Skeletal muscle tissue (tissue), 3 donors: ENCODE measurements at regions not wholly inside any gene's neighbourhood (a gene's known extent, or its start where the extent isn't known, plus 50 kb on each side); places are given as distances from the start of the nearest gene placed in this dataset.

Source experiments
- H3K27ac ChIP-seq: one replicate; pipeline ENCODE4 v1.7.0; 2013; ENCODE audit warnings: mild to moderate bottlenecking, low read depth, low read length, inconsistent platforms
- H3K27me3 ChIP-seq, 3 donors: one replicate each; pipeline ENCODE4 v1.7.0; 2013; ENCODE audit warnings: low read length in 3 of 3; ENCODE audit not compliant: control insufficient read depth in 3 of 3, insufficient read depth in 3 of 3
- H3K36me3 ChIP-seq, 3 donors: one replicate each; pipeline ENCODE4 v1.7.0; 2013; ENCODE audit warnings: low read length in 3 of 3; ENCODE audit not compliant: control insufficient read depth in 3 of 3, insufficient read depth in 3 of 3
- H3K4me1 ChIP-seq, 3 donors: one replicate each; pipeline ENCODE4 v1.7.0; 2013; ENCODE audit warnings: low read length in 3 of 3, mild to moderate bottlenecking in 3 of 3; ENCODE audit not compliant: control insufficient read depth in 3 of 3, insufficient read depth in 3 of 3
- H3K4me3 ChIP-seq, 3 donors: one replicate each; pipeline ENCODE4 v1.7.0; 2013; ENCODE audit warnings: low read length in 3 of 3
- H3K9ac ChIP-seq, 3 donors: one replicate each; pipeline ENCODE4 v1.7.0; 2013; ENCODE audit warnings: low read length in 3 of 3, mild to moderate bottlenecking in 3 of 3, moderate library complexity in 2 of 3, low read depth in 1 of 3
- H3K9me3 ChIP-seq, 3 donors: one replicate each; pipeline ENCODE4 v1.7.0; 2013; ENCODE audit warnings: low read length in 3 of 3; ENCODE audit not compliant: control insufficient read depth in 3 of 3
- donor health status: Osteomylitis.

DNA sequence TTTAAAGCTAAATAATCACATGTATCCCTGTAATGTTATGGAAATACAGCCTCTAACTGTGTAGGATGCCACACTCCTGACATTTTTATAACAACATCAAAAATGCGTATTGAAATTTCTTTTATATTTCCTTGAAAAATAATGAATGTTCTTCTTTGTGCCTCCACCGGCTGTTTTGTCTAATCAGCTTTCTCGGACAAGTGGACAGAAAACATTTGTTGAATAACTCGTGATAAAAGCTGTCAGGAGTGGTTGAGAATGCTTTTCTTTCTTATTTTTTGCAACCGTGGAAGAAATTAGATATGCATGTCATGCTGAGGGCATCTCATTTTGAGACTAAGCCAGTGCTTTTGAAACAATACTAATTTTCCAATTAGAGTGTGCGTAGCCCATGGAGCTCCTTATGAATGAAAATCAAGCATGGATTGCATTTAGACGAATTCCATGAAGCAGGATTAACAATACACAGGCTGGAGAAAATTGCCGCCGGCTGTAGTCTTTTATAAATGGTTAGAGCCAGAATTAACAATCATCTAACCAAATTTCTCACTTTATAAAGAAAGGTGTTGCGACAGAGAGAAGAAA, 614.5 kb upstream of the LCORL start:
- H3K4me1 ChIP-seq = no peaks in the 10 kb centered on the region
- no peaks in the 10 kb centered on the region for H3K36me3 ChIP-seq
- no peak overlapping the region for H3K27ac ChIP-seq
- H3K9me3 ChIP-seq = no peaks in the 10 kb centered on the region
- no peak overlapping the region for H3K4me3 ChIP-seq
- H3K9ac ChIP-seq = no peak overlapping the region
- no peaks in the 10 kb centered on the region for H3K27me3 ChIP-seq

DNA sequence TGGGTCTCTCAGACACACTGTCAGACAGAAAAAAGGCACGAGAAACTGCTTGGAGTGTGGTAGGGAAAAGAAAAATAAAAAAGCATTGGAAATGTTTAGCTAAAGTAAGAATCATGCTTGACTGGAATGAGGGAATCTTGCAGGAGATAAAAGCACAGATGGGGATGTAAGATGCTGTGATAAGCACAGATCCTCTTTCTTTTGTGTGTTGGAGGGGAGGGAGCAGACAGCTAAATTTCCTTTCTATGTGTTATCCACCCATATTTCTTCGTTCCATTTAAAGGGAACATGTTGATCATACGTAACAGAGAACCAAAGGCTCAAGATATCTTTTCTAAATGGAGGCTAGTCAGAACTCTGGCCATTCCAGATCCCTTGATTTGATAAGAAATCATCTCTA, 614.0 kb upstream of the LCORL start:
- Histone ChIP-seq H3K36me3 (no peaks in the 10 kb centered on the region), H3K4me3 (no peak overlapping the region), H3K9ac (no peak overlapping the region), H3K9me3 (no peaks in the 10 kb centered on the region), H3K27me3 (no peaks in the 10 kb centered on the region), H3K27ac (no peak overlapping the region), H3K4me1 (no peaks in the 10 kb centered on the region)

DNA sequence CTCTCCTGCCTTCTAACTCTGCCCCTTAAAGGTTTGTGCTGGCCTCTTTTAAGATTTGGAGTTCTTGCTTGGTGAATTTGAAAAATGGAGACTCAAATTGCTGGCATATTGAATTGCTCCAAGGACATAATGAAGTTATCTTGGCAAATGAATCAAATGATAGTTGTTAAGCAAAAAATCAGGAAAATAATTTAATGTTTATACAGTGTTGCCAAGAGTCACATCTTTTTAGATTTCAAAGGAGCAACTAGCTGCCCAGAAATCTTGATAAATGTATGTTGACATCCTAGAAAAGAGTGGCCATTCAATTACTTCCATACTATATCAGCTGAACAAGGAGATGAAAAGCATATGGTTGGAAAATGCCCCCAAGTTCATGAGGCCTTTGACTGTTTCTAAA, 610.0 kb upstream of the LCORL start:
- no peaks in the 10 kb centered on the region for H3K36me3 ChIP-seq
- no peaks in the 10 kb centered on the region for H3K9me3 ChIP-seq
- no peak overlapping the region for H3K4me3 ChIP-seq
- no peaks in the 10 kb centered on the region for H3K4me1 ChIP-seq
- no peak overlapping the region for H3K27ac ChIP-seq
- H3K27me3 ChIP-seq = no peaks in the 10 kb centered on the region
- H3K9ac ChIP-seq = no peak overlapping the region

DNA sequence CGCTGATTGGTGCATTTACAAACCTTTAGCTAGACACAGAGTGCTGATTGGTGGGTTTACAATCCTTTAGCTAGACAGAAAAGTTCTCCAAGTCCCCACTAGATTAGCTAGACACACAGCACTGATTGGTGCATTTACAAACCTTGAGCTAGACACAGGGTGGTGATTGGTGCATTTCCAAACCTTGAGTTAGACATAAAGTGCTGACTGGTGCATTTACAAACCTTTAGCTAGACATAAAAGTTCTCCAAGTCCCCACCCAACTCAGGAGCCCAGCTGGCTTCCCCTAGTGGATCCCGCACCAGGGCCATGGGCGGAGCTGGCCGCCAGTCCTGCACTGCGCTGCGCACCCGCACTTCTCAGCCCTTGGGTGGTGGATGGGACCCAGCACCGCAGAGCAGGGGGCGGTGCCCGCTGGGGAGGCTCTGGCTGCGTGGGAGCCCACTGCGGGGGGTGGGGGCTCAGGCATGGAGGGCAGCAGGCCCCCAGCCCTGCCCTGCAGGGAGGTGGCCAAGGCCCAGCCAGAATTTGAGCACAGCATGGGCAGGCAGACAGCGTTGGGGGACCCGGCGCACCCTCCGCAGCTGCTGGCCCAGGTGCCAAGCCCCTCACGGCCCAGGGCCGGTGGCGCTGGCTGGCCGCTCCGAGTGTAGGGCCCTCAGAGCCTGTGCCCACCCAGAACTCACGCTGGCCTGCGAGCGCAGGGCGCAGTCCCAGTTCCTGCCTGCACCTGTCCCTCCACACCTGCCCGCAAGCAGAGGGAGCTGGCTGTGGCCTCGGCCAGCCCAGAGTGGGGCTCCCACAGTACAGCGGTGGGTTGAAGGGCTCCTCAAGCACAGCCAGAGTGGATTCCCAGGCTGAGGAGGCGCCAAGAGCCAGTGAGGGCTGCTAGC, 608.9 kb upstream of the LCORL start:
- Histone ChIP-seq H3K27ac (no peak overlapping the region), H3K9ac (no peak overlapping the region), H3K9me3 (no peaks in the 10 kb centered on the region), H3K4me3 (no peak overlapping the region), H3K4me1 (no peaks in the 10 kb centered on the region), H3K36me3 (no peaks in the 10 kb centered on the region), H3K27me3 (no peaks in the 10 kb centered on the region)

DNA sequence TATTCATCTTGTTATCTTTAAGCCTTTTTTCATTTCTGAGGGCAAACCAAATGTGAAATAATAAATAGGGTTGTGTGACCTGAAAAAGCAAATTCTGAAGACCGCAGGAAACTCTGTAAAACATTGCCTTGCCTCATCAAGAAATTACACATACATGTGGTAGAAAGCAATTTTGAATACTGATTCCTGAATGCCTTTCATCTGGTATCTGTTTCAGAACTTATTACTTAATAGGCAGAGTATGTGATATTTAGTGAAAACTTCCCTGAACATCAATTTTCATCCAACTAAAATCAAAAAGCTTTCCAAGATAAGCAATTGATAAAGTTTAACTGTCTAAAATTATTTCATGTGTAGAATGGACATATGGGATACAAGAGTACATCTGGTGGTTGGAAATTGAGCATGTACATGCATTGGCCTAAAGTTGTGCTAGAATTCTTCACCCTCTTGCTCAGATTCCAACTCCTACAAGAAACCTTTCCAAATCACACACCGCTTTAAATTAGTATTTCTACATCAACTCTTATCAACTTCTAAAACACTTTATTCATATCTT, 606.0 kb upstream of the LCORL start:
- Histone ChIP-seq H3K27ac (no peak overlapping the region), H3K27me3 (no peaks in the 10 kb centered on the region), H3K4me1 (no peaks in the 10 kb centered on the region)

DNA sequence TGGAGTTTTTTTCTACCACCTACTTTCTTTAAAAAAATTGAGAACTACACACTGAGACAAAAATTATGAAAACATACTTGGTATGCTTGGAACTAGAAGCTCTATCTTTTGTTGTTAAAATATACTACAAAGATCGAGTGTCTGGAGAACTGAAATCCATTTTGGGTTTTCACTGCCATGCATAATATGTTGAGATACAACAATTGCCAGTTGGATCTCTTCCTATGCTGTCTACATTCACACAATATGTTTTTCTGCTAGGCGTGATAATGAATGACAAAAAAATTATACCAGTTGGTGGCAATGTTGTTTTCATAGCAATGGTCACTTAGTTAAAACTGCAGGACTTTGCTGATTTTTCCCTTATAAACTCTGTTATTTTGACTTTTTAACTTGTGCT, 605.4 kb upstream of the LCORL start:
- Histone ChIP-seq H3K4me3 (no peak overlapping the region), H3K4me1 (no peaks in the 10 kb centered on the region), H3K9me3 (no peaks in the 10 kb centered on the region), H3K9ac (no peak overlapping the region), H3K36me3 (no peaks in the 10 kb centered on the region), H3K27me3 (no peaks in the 10 kb centered on the region), H3K27ac (no peak overlapping the region)

More for the DNA sequence above, 606.0 kb upstream of the LCORL start:
- Histone ChIP-seq H3K36me3 (no peaks in the 10 kb centered on the region), H3K9me3 (no peaks in the 10 kb centered on the region), H3K4me3 (no peak overlapping the region), H3K9ac (no peak overlapping the region)

DNA sequence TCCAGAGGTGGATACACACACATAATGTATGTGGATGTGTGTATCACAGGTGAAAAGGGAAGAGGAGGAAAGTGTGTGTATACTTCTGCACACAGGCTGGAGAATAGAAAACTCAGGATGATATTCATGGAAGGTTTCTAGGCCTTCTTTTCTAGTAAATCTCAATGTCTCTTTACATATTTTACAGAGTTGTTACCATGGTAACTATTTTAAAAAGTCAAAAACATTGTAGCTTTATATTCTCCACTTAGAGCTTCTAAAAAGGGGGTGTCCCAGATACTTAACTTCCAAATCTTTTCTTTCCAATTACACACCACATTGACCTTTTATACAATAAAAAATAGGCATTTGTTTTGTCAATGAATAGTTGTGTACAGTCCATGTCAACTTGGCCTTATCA, 604.8 kb upstream of the LCORL start:
- Histone ChIP-seq H3K4me3 (no peak overlapping the region), H3K9ac (no peak overlapping the region), H3K27ac (no peak overlapping the region), H3K27me3 (no peaks in the 10 kb centered on the region), H3K36me3 (no peaks in the 10 kb centered on the region), H3K4me1 (no peaks in the 10 kb centered on the region), H3K9me3 (no peaks in the 10 kb centered on the region)

DNA sequence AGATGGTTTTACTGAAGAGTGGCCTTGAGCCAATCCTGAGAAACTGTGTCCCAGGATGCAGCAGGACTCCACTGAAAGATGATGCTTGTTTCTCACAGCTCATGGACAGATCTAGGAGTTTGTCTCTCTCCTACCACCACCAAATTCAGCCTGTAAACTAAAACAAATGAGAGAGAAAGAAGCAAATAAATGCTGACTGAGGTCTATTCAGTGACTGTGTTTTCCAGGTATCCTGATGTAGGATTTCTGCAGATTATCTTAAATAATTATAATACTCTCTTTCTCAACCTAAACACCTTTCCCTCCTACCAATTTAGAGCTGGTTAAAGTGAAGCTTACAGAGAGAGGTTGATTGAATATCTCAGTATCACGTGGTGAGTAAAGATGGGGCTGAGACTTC, 599.6 kb upstream of the LCORL start:
- H3K4me1 ChIP-seq = no peaks in the 10 kb centered on the region
- H3K27me3 ChIP-seq = no peaks in the 10 kb centered on the region
- no peak overlapping the region for H3K27ac ChIP-seq

DNA sequence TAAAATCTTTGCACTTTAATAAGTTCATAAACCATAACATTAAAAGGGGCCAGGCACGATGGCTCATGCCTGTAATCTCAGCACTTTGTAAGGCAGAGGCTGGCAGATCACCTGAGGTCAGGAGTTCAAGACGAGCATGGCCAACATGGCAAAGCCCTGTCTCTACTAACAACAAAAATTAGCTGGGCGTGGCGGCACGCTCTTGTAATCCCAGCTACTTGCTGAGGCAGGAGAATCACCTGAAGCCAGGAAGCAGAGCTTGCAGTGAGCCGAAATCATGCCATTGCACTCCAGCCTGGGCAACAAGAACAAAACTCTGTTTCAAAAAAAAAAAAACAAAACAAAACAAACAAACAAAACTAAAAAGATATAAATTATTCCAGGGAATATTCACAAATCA, 595.2 kb upstream of the LCORL start:
- Histone ChIP-seq H3K9me3 (no peaks in the 10 kb centered on the region), H3K27me3 (no peaks in the 10 kb centered on the region), H3K4me1 (no peaks in the 10 kb centered on the region), H3K27ac (no peak overlapping the region), H3K36me3 (no peaks in the 10 kb centered on the region), H3K9ac (no peak overlapping the region), H3K4me3 (no peak overlapping the region)

More for the DNA sequence above, 599.6 kb upstream of the LCORL start:
- no peaks in the 10 kb centered on the region for H3K9me3 ChIP-seq
- H3K9ac ChIP-seq = no peak overlapping the region
- no peaks in the 10 kb centered on the region for H3K36me3 ChIP-seq
- H3K4me3 ChIP-seq = no peak overlapping the region

DNA sequence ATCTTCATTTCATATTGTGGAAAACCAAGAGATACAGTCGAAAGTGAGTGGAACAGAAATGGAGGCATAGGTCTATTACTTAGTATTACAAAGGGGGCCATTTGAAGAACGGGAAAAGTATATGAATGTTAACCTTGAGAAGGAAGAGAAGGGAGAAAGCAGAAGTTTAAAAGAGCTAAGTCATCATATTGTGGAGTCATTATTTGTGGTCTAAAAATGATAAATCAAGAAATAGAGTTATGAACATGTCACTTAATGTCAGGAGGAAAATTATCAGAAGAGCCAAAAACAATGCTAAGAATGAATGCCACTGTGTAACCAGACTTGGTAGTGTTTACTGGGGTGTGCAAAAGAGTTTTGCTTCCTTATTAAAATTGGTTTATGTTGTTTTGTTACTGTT, 589.5 kb upstream of the LCORL start:
- Histone ChIP-seq H3K4me1 (no peaks in the 10 kb centered on the region), H3K27ac (no peak overlapping the region), H3K9me3 (no peaks in the 10 kb centered on the region), H3K36me3 (no peaks in the 10 kb centered on the region), H3K27me3 (no peaks in the 10 kb centered on the region), H3K4me3 (no peak overlapping the region), H3K9ac (no peak overlapping the region)
